ENCODE measurements at regions not wholly inside any gene's neighbourhood (a gene's known extent, or its start where the extent isn't known, plus 50 kb on each side); places are given as distances from the start of the nearest gene placed in this dataset.

DNA sequence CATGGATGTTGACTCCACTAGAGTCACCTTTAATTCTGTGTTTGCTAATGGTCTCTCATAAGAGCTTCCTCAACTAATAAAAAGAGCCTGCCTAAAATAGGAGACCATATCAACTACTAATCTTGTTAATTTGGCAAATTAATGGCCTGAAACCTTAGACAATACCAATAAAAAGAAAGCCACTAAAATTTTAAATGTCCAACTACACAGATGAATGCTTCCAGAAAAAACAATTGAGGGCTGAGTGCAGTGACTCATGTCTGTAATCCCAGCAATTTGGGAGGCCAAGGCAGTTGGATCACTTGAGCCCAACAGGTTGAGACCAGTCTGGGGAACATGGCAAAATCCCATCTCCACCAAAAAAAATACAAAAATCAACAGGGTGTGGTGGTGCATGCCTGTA is 230.9 kb downstream of the NSUN3 start:
- TF ChIP-seq, protein P1, sequence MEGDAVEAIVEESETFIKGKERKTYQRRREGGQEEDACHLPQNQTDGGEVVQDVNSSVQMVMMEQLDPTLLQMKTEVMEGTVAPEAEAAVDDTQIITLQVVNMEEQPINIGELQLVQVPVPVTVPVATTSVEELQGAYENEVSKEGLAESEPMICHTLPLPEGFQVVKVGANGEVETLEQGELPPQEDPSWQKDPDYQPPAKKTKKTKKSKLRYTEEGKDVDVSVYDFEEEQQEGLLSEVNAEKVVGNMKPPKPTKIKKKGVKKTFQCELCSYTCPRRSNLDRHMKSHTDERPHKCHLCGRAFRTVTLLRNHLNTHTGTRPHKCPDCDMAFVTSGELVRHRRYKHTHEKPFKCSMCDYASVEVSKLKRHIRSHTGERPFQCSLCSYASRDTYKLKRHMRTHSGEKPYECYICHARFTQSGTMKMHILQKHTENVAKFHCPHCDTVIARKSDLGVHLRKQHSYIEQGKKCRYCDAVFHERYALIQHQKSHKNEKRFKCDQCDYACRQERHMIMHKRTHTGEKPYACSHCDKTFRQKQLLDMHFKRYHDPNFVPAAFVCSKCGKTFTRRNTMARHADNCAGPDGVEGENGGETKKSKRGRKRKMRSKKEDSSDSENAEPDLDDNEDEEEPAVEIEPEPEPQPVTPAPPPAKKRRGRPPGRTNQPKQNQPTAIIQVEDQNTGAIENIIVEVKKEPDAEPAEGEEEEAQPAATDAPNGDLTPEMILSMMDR (IDR thresholded peaks at IDR 0.05) = no peak
- TF ChIP-seq POLR2AphosphoS5 (IDR thresholded peaks at IDR 0.05) (no peak), POLR2A (IDR thresholded peaks at IDR 0.05) (no peak), EP300 (IDR thresholded peaks at IDR 0.05; ENCODE audit: low read depth) (no peak)

Data from transverse colon (tissue), 4 donors.